Natural killer cell (primary cell): ENCODE measurements at regions not wholly inside any gene's neighbourhood (a gene's known extent, or its start where the extent isn't known, plus 50 kb on each side); places are given as distances from the start of the nearest gene placed in this dataset.

ENCODE experiments used
- ATAC-seq, 3 donors: fragments of 150-1000 bp in 2 of 3; fragments of 200-7000 bp in 1 of 3; cut with Tn5 transposase; 1 replicate in 1 of 3; 2 replicates in 2 of 3; pipeline ENCODE4 v1.10.0; 2021; ENCODE audit warnings: mild to moderate bottlenecking in 2 of 3, moderate library complexity in 2 of 3
- DNase-seq, 2 donors: peaks; one replicate each; pipeline versions ENCODE4 v3.0.0 to v3.0.0-alpha.2; 2013 to 2021; ENCODE audit warnings: mixed read lengths in 1 of 2
- H3K27ac ChIP-seq: one replicate; pipeline ENCODE4 v1.5.1; 2013; ENCODE audit warnings: mild to moderate bottlenecking, low read length
- H3K27me3 ChIP-seq: one replicate; pipeline ENCODE4 v1.6.1; 2013; ENCODE audit warnings: low read length; ENCODE audit not compliant: control insufficient read depth, insufficient read depth
- H3K36me3 ChIP-seq: one replicate; pipeline ENCODE4 v1.6.1; 2013; ENCODE audit warnings: low read length; ENCODE audit not compliant: control insufficient read depth, insufficient read depth
- H3K4me1 ChIP-seq: one replicate; pipeline ENCODE4 v1.6.1; 2013; ENCODE audit warnings: low read length; ENCODE audit not compliant: control insufficient read depth, insufficient read depth
- H3K4me3 ChIP-seq: one replicate; pipeline ENCODE4 v1.5.1; 2013; ENCODE audit warnings: low read length
- H3K9me3 ChIP-seq: one replicate; pipeline ENCODE4 v1.6.1; 2013; ENCODE audit warnings: low read length; ENCODE audit not compliant: control insufficient read depth, insufficient read depth
- H3K27ac Mint-ChIP-seq, 2 donors: one replicate each; pipeline ENCODE4 v1.8.0; 2022; ENCODE audit warnings: mild to moderate bottlenecking in 2 of 2, mixed read lengths in 2 of 2, moderate library complexity in 1 of 2
- H3K27me3 Mint-ChIP-seq, 2 donors: one replicate each; pipeline ENCODE4 v1.8.0; 2022; ENCODE audit warnings: low read depth in 2 of 2, mixed read lengths in 2 of 2
- H3K36me3 Mint-ChIP-seq: one replicate; pipeline ENCODE4 v1.8.0; 2022; ENCODE audit warnings: mixed read lengths
- H3K4me1 Mint-ChIP-seq, 2 donors: one replicate each; pipeline ENCODE4 v1.8.0; 2022; ENCODE audit warnings: mixed read lengths in 2 of 2
- H3K4me3 Mint-ChIP-seq: one replicate; pipeline ENCODE4 v1.8.0; 2022; ENCODE audit warnings: mild to moderate bottlenecking, moderate library complexity, mixed read lengths
- H3K9me3 Mint-ChIP-seq, 2 donors: one replicate each; pipeline ENCODE4 v1.8.0; 2022; ENCODE audit warnings: mixed read lengths in 2 of 2
- WGBS: methylation state at CpG from one replicate; pipeline ENCODE4 v1.1.7; 2013; ENCODE audit warnings: missing lambda C conversion rate; ENCODE audit not compliant: insufficient coverage; 5-methylcytosine and 5-hydroxymethylcytosine counted together
- intact Hi-C: fragments of 100-400 bp; cut with micrococcal nuclease; formaldehyde crosslinking; loops from one replicate; pipeline ENCODE4 v1.14.2; 2022
- TF ChIP-seq, protein P1 (sequence below): fragments of 200-600 bp; IDR thresholded peaks from one replicate; pipeline ENCODE4 v1.8.0; 2022; ENCODE audit warnings: antibody characterized with exemption

DNA sequence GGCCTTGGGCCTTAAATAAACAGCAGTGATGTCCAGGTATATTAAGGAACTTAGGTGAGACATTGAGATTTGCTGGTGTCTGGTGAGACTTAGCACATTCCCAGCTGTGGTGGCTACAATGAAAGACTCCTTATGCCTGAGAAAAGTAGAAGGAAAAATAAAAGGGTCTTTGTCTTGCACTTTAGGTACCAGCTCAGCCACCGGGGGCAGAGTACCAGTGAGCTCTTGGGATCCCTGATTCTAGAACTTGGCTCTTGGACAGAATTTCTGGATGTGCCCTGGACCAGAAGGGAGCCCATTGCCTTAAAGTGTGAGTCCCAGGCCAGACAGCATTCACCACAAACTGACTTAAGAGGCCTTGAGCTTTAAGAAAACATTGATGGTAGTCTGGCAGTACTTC lies 1038.7 kb downstream of the SORCS3 start:
- H3K9me3 Mint-ChIP-seq, result peaks cover 24 to 35% of the 10 kb centered on the region in 2 donors

DNA sequence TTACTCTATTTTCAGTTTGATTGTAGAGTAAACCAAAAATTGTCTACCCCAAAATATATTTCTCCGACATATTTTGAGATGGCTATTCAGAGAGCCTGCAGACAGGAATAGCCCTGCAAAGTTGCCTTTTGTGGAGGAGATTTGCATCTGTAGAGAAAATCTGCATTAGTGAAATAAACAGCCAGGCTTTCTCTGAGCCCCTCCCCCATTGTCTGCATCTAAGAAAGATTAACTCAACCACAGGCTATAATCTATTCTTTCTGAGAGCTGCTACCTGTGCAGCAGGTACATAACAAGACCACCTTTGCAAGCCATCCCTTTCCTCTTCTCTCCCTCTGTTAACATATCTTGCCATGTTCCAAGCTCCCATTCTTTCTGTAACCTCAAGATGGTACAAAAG lies 1034.2 kb downstream of the SORCS3 start:
- no peaks in the 10 kb centered on the region for H3K27me3 ChIP-seq
- no CpG with 5 or more reads among the region's 1 CpG for WGBS
- ATAC-seq (no peak), DNase-seq (no peak)
- no peaks in the 10 kb centered on the region for H3K27me3 Mint-ChIP-seq
- H3K36me3 Mint-ChIP-seq, result peaks cover 12% of the 10 kb centered on the region
- no peak overlapping the region for H3K4me3 Mint-ChIP-seq
- H3K36me3 ChIP-seq, result no peaks in the 10 kb centered on the region
- H3K4me1 Mint-ChIP-seq, result no peaks in the 10 kb centered on the region
- TF ChIP-seq, protein P1, sequence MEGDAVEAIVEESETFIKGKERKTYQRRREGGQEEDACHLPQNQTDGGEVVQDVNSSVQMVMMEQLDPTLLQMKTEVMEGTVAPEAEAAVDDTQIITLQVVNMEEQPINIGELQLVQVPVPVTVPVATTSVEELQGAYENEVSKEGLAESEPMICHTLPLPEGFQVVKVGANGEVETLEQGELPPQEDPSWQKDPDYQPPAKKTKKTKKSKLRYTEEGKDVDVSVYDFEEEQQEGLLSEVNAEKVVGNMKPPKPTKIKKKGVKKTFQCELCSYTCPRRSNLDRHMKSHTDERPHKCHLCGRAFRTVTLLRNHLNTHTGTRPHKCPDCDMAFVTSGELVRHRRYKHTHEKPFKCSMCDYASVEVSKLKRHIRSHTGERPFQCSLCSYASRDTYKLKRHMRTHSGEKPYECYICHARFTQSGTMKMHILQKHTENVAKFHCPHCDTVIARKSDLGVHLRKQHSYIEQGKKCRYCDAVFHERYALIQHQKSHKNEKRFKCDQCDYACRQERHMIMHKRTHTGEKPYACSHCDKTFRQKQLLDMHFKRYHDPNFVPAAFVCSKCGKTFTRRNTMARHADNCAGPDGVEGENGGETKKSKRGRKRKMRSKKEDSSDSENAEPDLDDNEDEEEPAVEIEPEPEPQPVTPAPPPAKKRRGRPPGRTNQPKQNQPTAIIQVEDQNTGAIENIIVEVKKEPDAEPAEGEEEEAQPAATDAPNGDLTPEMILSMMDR, result no peak
- peaks cover 6% of the 10 kb centered on the region for H3K9me3 ChIP-seq
- H3K27ac Mint-ChIP-seq, result no peak overlapping the region
- H3K4me1 ChIP-seq, result no peaks in the 10 kb centered on the region
- intact Hi-C loops, result no loop called here
- no peak overlapping the region for H3K27ac ChIP-seq
- peaks cover 19 to 21% of the 10 kb centered on the region in 2 donors for H3K9me3 Mint-ChIP-seq
- no peak overlapping the region for H3K4me3 ChIP-seq

More for the DNA sequence above, 1038.7 kb downstream of the SORCS3 start:
- no peak for ATAC-seq
- WGBS, result 85% methylated on average over 1 of the region's 1 CpG
- H3K27ac Mint-ChIP-seq, result no peak overlapping the region
- no peak for DNase-seq
- no peak overlapping the region for H3K4me3 Mint-ChIP-seq
- Histone ChIP-seq H3K27ac (no peak overlapping the region), H3K36me3 (no peaks in the 10 kb centered on the region), H3K4me1 (no peaks in the 10 kb centered on the region), H3K4me3 (no peak overlapping the region), H3K27me3 (no peaks in the 10 kb centered on the region), H3K9me3 (peaks cover 6% of the 10 kb centered on the region)
- H3K36me3 Mint-ChIP-seq, result peaks cover 12% of the 10 kb centered on the region
- H3K27me3 Mint-ChIP-seq, result no peaks in the 10 kb centered on the region
- intact Hi-C loops, result no loop called here
- TF ChIP-seq, protein P1, result no peak
- H3K4me1 Mint-ChIP-seq, result no peaks in the 10 kb centered on the region

DNA sequence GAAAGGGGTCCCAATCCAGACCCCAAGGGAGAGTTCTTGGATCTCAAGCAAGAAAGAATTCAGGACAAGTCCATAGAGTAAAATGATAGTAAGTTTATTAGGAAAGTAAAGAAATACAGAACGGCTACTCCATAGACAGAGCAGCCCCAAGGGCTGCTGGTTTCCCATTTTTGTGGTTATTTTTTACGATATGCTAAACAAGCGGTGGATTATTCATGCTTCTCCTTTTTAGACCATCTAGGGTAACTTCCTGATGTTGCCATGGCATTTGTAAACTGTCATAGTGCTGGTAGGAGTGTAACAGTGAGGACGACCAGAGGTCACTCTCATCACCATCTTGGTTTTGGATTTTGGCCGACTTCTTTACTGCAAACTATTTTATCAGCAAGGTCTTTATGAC lies 1033.4 kb downstream of the SORCS3 start:
- TF ChIP-seq, protein P1, result no peak
- Mint-ChIP-seq H3K27ac (no peak overlapping the region), H3K27me3 (no peaks in the 10 kb centered on the region), H3K4me3 (no peak overlapping the region), H3K9me3 (peaks cover 19 to 21% of the 10 kb centered on the region in 2 donors), H3K36me3 (peaks cover 12% of the 10 kb centered on the region), H3K4me1 (no peaks in the 10 kb centered on the region)
- 89% methylated on average over 5 of the region's 5 CpGs for WGBS
- no peak for ATAC-seq
- intact Hi-C loops, result no loop called here
- no peaks in the 10 kb centered on the region for H3K9me3 ChIP-seq
- H3K4me1 ChIP-seq, result no peaks in the 10 kb centered on the region
- no peaks in the 10 kb centered on the region for H3K36me3 ChIP-seq
- H3K4me3 ChIP-seq, result no peak overlapping the region
- no peaks in the 10 kb centered on the region for H3K27me3 ChIP-seq
- no peak overlapping the region for H3K27ac ChIP-seq
- no peak for DNase-seq

DNA sequence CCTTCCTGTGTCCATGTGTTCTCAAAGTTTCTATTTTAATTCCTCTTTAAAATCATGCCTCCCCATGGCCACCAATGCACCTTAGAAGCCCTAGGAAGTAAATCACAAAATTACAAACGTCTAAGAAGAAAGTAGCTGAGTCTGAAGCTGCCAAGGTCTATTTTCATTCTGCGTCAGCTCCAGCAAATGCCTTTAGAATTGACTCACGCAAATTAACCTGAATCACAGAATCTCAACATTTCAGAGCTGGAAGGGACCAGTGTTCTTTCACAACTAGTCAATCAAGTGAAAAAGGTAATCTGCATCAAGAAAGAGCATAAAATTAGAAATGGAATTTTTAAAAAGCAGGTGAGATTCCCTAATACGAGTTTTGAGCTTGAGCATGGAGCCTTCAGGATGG lies 1017.6 kb downstream of the SORCS3 start:
- no peak overlapping the region for H3K27ac Mint-ChIP-seq
- H3K4me3 Mint-ChIP-seq, result no peak overlapping the region
- ATAC-seq (no peak), DNase-seq (no peak)
- no peak overlapping the region for H3K27ac ChIP-seq
- no peaks in the 10 kb centered on the region for H3K27me3 Mint-ChIP-seq
- H3K9me3 ChIP-seq, result peaks cover 3% of the 10 kb centered on the region
- 62% methylated on average over 4 of the region's 4 CpGs for WGBS
- peaks cover 8 to 14% of the 10 kb centered on the region in 2 donors for H3K9me3 Mint-ChIP-seq
- intact Hi-C loops, result no loop called here
- TF ChIP-seq, protein P1, result no peak
- no peaks in the 10 kb centered on the region for H3K4me1 Mint-ChIP-seq
- H3K36me3 ChIP-seq, result no peaks in the 10 kb centered on the region
- no peaks in the 10 kb centered on the region for H3K36me3 Mint-ChIP-seq
- H3K27me3 ChIP-seq, result no peaks in the 10 kb centered on the region
- no peaks in the 10 kb centered on the region for H3K4me1 ChIP-seq
- H3K4me3 ChIP-seq, result no peak overlapping the region
